Neural progenitor cell (in vitro differentiated cells): ENCODE measurements at regions not wholly inside any gene's neighbourhood (a gene's known extent, or its start where the extent isn't known, plus 50 kb on each side); places are given as distances from the start of the nearest gene placed in this dataset.
A peak's percentile ranks its signal among the peaks of the same experiment; 100 is the strongest.

Experiments
- DNase-seq: peaks from one replicate; pipeline ENCODE4 v3.0.0-alpha.2; 2016; ENCODE audit warnings: low spot score
- H2AFZ ChIP-seq: fragments of 200-600 bp; sonication (generic); replicated peaks from 2 replicates; pipeline ENCODE4 v1.6.1; 2016; ENCODE audit warnings: antibody characterized with exemption
- H3F3A ChIP-seq: fragments of 200-600 bp; sonication (generic); 2 replicates; pipeline ENCODE4 v1.6.1; 2016; ENCODE audit warnings: antibody characterized with exemption, low read depth
- H3K27ac ChIP-seq: fragments of 200-600 bp; sonication (generic); 2 replicates; pipeline ENCODE4 v1.5.1; 2016; ENCODE audit warnings: mild to moderate bottlenecking
- H3K27me3 ChIP-seq: fragments of 200-600 bp; sonication (generic); 2 replicates; pipeline ENCODE4 v1.6.1; 2016; ENCODE audit warnings: mild to moderate bottlenecking, moderate library complexity
- H3K36me3 ChIP-seq: fragments of 200-600 bp; sonication (generic); 2 replicates; pipeline ENCODE4 v1.5.1; 2016
- H3K4me1 ChIP-seq: fragments of 200-600 bp; sonication (generic); 2 replicates; pipeline ENCODE4 v1.6.1; 2016; ENCODE audit warnings: mixed run types
- H3K4me2 ChIP-seq: fragments of 200-600 bp; sonication (generic); 2 replicates; pipeline ENCODE4 v1.6.1; 2016
- H3K4me3 ChIP-seq: fragments of 200-600 bp; sonication (generic); 2 replicates; pipeline ENCODE4 v1.5.1; 2016
- H3K79me2 ChIP-seq: fragments of 200-600 bp; sonication (generic); 2 replicates; pipeline ENCODE4 v1.6.1; 2016; ENCODE audit warnings: low read depth
- H3K9ac ChIP-seq: fragments of 200-600 bp; sonication (generic); 2 replicates; pipeline ENCODE4 v1.6.1; 2016
- H3K9me3 ChIP-seq: fragments of 200-600 bp; sonication (generic); 2 replicates; pipeline ENCODE4 v1.5.1; 2016; ENCODE audit warnings: low read depth
- H4K20me1 ChIP-seq: fragments of 200-600 bp; sonication (generic); 2 replicates; pipeline ENCODE4 v1.6.1; 2016; ENCODE audit warnings: low read depth
- H3K27ac Mint-ChIP-seq: 3 replicates; pipeline ENCODE4 v1.8.0; 2021; ENCODE audit warnings: mixed read lengths
- H3K27me3 Mint-ChIP-seq: 2 replicates; pipeline ENCODE4 v1.8.0; 2022; ENCODE audit warnings: low read depth, mild to moderate bottlenecking, inconsistent platforms, moderate library complexity, mixed read lengths; ENCODE audit not compliant: insufficient read depth
- H3K36me3 Mint-ChIP-seq: 3 replicates; pipeline ENCODE4 v1.8.0; 2021; ENCODE audit warnings: mixed read lengths
- H3K4me1 Mint-ChIP-seq: 3 replicates; pipeline ENCODE4 v1.8.0; 2021; ENCODE audit warnings: mixed read lengths
- H3K4me3 Mint-ChIP-seq: 3 replicates; pipeline ENCODE4 v1.8.0; 2021; ENCODE audit warnings: mild to moderate bottlenecking, moderate library complexity, mixed read lengths
- H3K9me3 Mint-ChIP-seq: 3 replicates; pipeline ENCODE4 v1.8.0; 2020; ENCODE audit warnings: mixed read lengths
- CTCF ChIP-seq: fragments of 200-600 bp; sonication (generic); IDR thresholded peaks from 2 replicates; pipeline ENCODE4 v1.5.1; 2017; ENCODE audit warnings: antibody characterized with exemption, mild to moderate bottlenecking
- EZH2 ChIP-seq: fragments of 200-600 bp; sonication (generic); IDR thresholded peaks from 2 replicates; pipeline ENCODE4 v1.6.1; 2017; ENCODE audit warnings: antibody characterized with exemption, mild to moderate bottlenecking, moderate library complexity
- EZH2phosphoT487 ChIP-seq: fragments of 200-600 bp; sonication (generic); IDR thresholded peaks from 2 replicates; pipeline ENCODE4 v1.6.1; 2017; ENCODE audit warnings: antibody characterized with exemption

- Histone ChIP-seq H4K20me1 (no peaks in the 10 kb centered on the region), H3K27ac (no peak overlapping the region), H3K79me2 (no peaks in the 10 kb centered on the region), H3K4me3 (no peak overlapping the region), H3K36me3 (no peaks in the 10 kb centered on the region), H3K4me2 (no peak overlapping the region), H3K9me3 (no peaks in the 10 kb centered on the region), H3K9ac (no peak overlapping the region), H3K4me1 (no peaks in the 10 kb centered on the region), H3K27me3 (no peaks in the 10 kb centered on the region), H2AFZ (no peak overlapping the region), H3F3A (no peaks in the 10 kb centered on the region)
- DNase-seq, result peak; percentile 26
- H3K9me3 Mint-ChIP-seq, result no peaks in the 10 kb centered on the region
- H3K4me3 Mint-ChIP-seq, result no peak overlapping the region
- TF ChIP-seq EZH2phosphoT487 (no peak), EZH2 (no peak), CTCF (no peak)
- H3K36me3 Mint-ChIP-seq, result no peaks in the 10 kb centered on the region
- no peaks in the 10 kb centered on the region for H3K27me3 Mint-ChIP-seq
- H3K4me1 Mint-ChIP-seq, result peaks cover 23% of the 10 kb centered on the region
- H3K27ac Mint-ChIP-seq, result no peak overlapping the region
Measured at GRCh38 chr2:101617796-101618195, 79.7 kb upstream of the MAP4K4 start.

GRCh38 chr2:101617188-101617587 is 80.3 kb upstream of the MAP4K4 start:
- H3K27ac Mint-ChIP-seq, result peak overlapping the region; percentile 73
- no peaks in the 10 kb centered on the region for H3K27me3 Mint-ChIP-seq
- Histone ChIP-seq H4K20me1 (no peaks in the 10 kb centered on the region), H3K4me1 (no peaks in the 10 kb centered on the region), H3F3A (no peaks in the 10 kb centered on the region), H3K4me3 (no peak overlapping the region), H3K27ac (no peak overlapping the region), H3K9ac (no peak overlapping the region), H3K4me2 (no peak overlapping the region), H3K27me3 (no peaks in the 10 kb centered on the region), H3K79me2 (no peaks in the 10 kb centered on the region), H3K36me3 (no peaks in the 10 kb centered on the region), H3K9me3 (no peaks in the 10 kb centered on the region), H2AFZ (no peak overlapping the region)
- H3K9me3 Mint-ChIP-seq, result no peaks in the 10 kb centered on the region
- no peaks in the 10 kb centered on the region for H3K36me3 Mint-ChIP-seq
- TF ChIP-seq EZH2phosphoT487 (no peak), EZH2 (no peak), CTCF (no peak)
- no peak for DNase-seq
- H3K4me3 Mint-ChIP-seq, result no peak overlapping the region
- H3K4me1 Mint-ChIP-seq, result peaks cover 22% of the 10 kb centered on the region

GRCh38 chr2:101614127-101614759 is 83.3 kb upstream of the MAP4K4 start:
- H3K9ac ChIP-seq, result no peak overlapping the region
- DNase-seq, result no peak
- TF ChIP-seq EZH2 (no peak), CTCF (no peak), EZH2phosphoT487 (no peak)
- no peaks in the 10 kb centered on the region for H3K9me3 ChIP-seq
- Mint-ChIP-seq H3K27ac (no peak overlapping the region), H3K4me3 (no peak overlapping the region), H3K4me1 (peaks cover 21% of the 10 kb centered on the region), H3K27me3 (no peaks in the 10 kb centered on the region), H3K36me3 (no peaks in the 10 kb centered on the region), H3K9me3 (no peaks in the 10 kb centered on the region)
- H3K27me3 ChIP-seq, result no peaks in the 10 kb centered on the region
- no peaks in the 10 kb centered on the region for H3K36me3 ChIP-seq
- no peak overlapping the region for H3K4me3 ChIP-seq
- no peaks in the 10 kb centered on the region for H3K79me2 ChIP-seq
- no peak overlapping the region for H3K27ac ChIP-seq
- no peak overlapping the region for H2AFZ ChIP-seq
- no peaks in the 10 kb centered on the region for H3F3A ChIP-seq
- no peaks in the 10 kb centered on the region for H4K20me1 ChIP-seq
- no peak overlapping the region for H3K4me2 ChIP-seq
- no peaks in the 10 kb centered on the region for H3K4me1 ChIP-seq
